Heart left ventricle (tissue), 13 donors: ENCODE measurements at regions not wholly inside any gene's neighbourhood (a gene's known extent, or its start where the extent isn't known, plus 50 kb on each side); places are given as distances from the start of the nearest gene placed in this dataset.

Experiments
- CTCF ChIP-seq, 12 donors: fragments of 200-600 bp; sonication (generic) in 4 of 12; IDR thresholded peaks; one replicate each; pipeline versions ENCODE4 v1.5.0 to v1.8.0; 2018 to 2022; ENCODE audit warnings: antibody characterized with exemption in 12 of 12, mild to moderate bottlenecking in 5 of 12
- POLR2A ChIP-seq, 2 donors: fragments of 450-650 bp; IDR thresholded peaks; one replicate each; pipeline ENCODE4 v1.6.1; 2017; ENCODE audit warnings: antibody characterized with exemption in 2 of 2, mild to moderate bottlenecking in 2 of 2, moderate library complexity in 2 of 2
- donor health status: ischemic (EF 13 %, LVEDD 7.1; RV severe dilation, severe dysfunction).
- donor health status: DM: no; HTN: yes; CAD: no.
- donor health status: DM: no; HTN: no; CAD: no.
- donor health status: ischemic (EF 25% LVEDD 6.9; RV normal size, moderate dysfunction).
- donor health status: ischemic (EF 25% LVEDD 5.7; RV mildly dilated, moderate dysfunction).
- donor health status: ischemic (EF 35%, LVEDD 5.7; RV mildly dilated, moderate dysfunction).
- donor health status: nonischemic (EF 11% LVEDD 7.7; RV severe dilation, severe dysfunction).
- donor health status: DM: yes; HTN: yes; CAD: no.
- donor health status: PGD.
- donor health status: ischemic (EF 29% LVEDD 5.4; RV normal size, mild dysfunction).
- donor health status: nonischemic (EF 23%, LVEDD 6.1; RV moderate dilation, normal function).

GRCh38 chr2:2743164-2743571, 412.1 kb upstream of the MYT1L start:
- TF ChIP-seq POLR2A (IDR thresholded peaks at IDR 0.05) = no peak
- no peak for TF ChIP-seq CTCF (IDR thresholded peaks at IDR 0.05)
